ENCODE measurements at regions not wholly inside any gene's neighbourhood (a gene's known extent, or its start where the extent isn't known, plus 50 kb on each side); places are given as distances from the start of the nearest gene placed in this dataset.
A peak's percentile ranks its signal among the peaks of the same experiment; 100 is the strongest.

DNA sequence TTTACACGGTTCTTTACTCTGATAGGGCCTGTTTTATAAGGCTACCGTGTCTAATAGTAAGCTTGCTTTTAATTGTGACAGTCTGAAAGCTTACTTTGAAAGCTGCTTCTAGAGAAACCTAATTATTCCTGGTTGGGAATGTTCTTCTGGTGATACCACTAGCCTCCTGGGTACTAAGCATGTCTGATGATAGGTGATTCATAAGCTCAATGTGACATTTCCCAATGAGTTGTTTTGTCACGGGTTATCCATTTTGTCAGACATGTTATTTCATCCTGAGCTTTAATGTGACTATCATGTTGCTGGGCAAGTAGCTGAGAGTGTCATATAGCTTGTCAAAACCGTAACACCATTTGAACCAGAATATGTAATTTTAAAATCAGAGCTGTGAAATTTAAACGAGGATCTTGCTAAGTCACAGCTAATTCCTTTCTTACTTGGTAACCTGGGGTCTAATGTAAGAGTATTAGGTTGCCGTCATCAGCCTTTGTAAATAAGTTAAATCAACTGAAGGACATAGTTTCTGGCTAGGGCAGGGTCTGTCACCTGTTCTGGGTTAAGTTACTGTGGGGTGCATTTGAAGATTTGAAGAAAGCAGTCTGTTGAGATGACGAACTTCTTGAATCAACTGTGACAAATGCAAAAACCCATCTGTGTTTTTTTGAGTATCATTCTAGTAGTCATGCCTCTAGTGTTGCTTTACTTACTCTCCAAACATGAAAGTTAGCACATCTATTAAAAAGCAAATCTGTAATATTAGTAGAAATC is 529.2 kb downstream of the USP25 start:
- no peaks in the 10 kb centered on the region for H3K4me1 ChIP-seq
- no peaks in the 10 kb centered on the region for H3K9me3 ChIP-seq
- 93% methylated on average over 7 of the region's 7 CpGs for WGBS
- no peak for DNase-seq (ENCODE audit: low spot score in 2 of 2)
- H3K27me3 ChIP-seq: no peaks in the 10 kb centered on the region
- no peak for TF ChIP-seq EP300 (IDR thresholded peaks at IDR 0.05)
- no peak for TF ChIP-seq POLR2AphosphoS5 (IDR thresholded peaks at IDR 0.05)
- TF ChIP-seq, protein P1, sequence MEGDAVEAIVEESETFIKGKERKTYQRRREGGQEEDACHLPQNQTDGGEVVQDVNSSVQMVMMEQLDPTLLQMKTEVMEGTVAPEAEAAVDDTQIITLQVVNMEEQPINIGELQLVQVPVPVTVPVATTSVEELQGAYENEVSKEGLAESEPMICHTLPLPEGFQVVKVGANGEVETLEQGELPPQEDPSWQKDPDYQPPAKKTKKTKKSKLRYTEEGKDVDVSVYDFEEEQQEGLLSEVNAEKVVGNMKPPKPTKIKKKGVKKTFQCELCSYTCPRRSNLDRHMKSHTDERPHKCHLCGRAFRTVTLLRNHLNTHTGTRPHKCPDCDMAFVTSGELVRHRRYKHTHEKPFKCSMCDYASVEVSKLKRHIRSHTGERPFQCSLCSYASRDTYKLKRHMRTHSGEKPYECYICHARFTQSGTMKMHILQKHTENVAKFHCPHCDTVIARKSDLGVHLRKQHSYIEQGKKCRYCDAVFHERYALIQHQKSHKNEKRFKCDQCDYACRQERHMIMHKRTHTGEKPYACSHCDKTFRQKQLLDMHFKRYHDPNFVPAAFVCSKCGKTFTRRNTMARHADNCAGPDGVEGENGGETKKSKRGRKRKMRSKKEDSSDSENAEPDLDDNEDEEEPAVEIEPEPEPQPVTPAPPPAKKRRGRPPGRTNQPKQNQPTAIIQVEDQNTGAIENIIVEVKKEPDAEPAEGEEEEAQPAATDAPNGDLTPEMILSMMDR (IDR thresholded peaks at IDR 0.05): no peak
- no peak for TF ChIP-seq POLR2A (IDR thresholded peaks at IDR 0.05)
- H3K27ac ChIP-seq: no peak overlapping the region
- no peaks in the 10 kb centered on the region for H3K36me3 ChIP-seq
- no peak overlapping the region for H3K4me3 ChIP-seq

DNA sequence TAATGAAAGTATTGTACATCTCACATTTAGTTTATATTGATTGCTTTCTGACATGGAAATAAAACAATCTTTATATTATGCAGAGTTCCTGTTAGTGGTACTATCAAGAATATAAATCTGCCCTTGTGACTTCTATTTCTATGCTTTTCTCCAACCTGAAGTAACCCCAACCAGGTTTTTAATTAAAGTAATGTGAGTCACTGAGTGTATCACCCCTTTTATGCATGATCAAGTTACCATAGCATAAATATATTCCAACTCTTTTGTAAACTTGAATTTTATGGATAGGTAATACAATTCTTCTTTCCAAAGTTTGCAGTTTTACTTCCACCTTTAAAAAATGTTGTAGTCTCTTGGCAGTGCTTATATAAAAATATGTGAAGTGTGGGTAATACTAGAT is 532.3 kb downstream of the USP25 start:
- no peak for DNase-seq (ENCODE audit: low spot score in 2 of 2)
- Histone ChIP-seq H3K4me3 (no peak overlapping the region), H3K27ac (no peak overlapping the region), H3K9me3 (no peaks in the 10 kb centered on the region), H3K4me1 (no peaks in the 10 kb centered on the region), H3K36me3 (no peaks in the 10 kb centered on the region), H3K27me3 (no peaks in the 10 kb centered on the region)
- TF ChIP-seq, protein P1 (IDR thresholded peaks at IDR 0.05): no peak
- no peak for TF ChIP-seq POLR2A (IDR thresholded peaks at IDR 0.05)
- TF ChIP-seq EP300 (IDR thresholded peaks at IDR 0.05): no peak
- no peak for TF ChIP-seq POLR2AphosphoS5 (IDR thresholded peaks at IDR 0.05)

DNA sequence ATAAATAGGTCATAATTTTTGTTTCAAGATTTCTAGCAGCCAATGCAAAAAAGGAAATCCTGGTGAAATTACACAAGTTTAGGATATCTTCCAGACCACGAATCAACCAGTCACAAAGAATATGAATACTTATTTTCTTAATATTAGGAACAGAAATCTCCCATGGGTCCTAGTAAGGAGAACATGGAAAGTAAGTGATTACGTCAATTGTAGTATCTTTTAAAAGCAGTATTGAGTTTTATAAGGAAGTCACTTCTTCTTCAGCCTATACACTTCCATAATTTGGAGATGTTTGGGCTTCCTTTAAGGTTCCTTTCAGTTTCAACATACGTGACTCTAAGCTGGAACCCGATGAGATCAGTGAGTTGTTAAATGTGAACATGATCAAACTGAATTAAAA is 534.5 kb downstream of the USP25 start:
- H3K27me3 ChIP-seq: no peaks in the 10 kb centered on the region
- 49% methylated on average over 4 of the region's 4 CpGs for WGBS
- peak overlapping the region; percentile 25 for H3K27ac ChIP-seq
- no peak for DNase-seq (ENCODE audit: low spot score in 2 of 2)
- no peaks in the 10 kb centered on the region for H3K4me1 ChIP-seq
- no peaks in the 10 kb centered on the region for H3K9me3 ChIP-seq
- H3K4me3 ChIP-seq: peak overlapping the region; percentile 20
- no peak for TF ChIP-seq POLR2A (IDR thresholded peaks at IDR 0.05)
- TF ChIP-seq, protein P1 (IDR thresholded peaks at IDR 0.05): no peak
- TF ChIP-seq EP300 (IDR thresholded peaks at IDR 0.05): no peak
- no peak for TF ChIP-seq POLR2AphosphoS5 (IDR thresholded peaks at IDR 0.05)
- H3K36me3 ChIP-seq: no peaks in the 10 kb centered on the region

DNA sequence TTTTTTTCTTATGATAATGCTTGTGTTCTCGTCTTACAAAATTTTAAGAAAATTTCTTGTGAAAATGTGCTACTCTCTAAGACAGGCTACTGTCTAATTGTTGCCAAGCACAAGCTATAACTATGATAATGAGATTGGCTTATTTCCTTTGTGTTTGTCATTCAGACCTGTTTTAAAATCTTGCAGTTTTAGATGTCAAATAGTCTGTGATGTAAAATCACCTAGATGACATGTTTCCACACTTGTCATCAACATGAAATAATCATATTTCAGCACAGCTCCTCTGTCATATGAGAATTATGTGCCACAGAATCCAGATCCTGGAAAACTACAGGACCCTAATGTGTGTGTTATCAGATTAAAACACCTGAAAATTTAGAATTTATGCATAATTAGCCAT is 539.7 kb downstream of the USP25 start:
- Histone ChIP-seq H3K4me1 (no peaks in the 10 kb centered on the region), H3K36me3 (no peaks in the 10 kb centered on the region), H3K9me3 (no peaks in the 10 kb centered on the region), H3K4me3 (no peak overlapping the region), H3K27ac (no peak overlapping the region), H3K27me3 (no peaks in the 10 kb centered on the region)
- no peak for DNase-seq (ENCODE audit: low spot score in 2 of 2)
- 91% methylated on average over 1 of the region's 1 CpG for WGBS
- TF ChIP-seq, protein P1 (IDR thresholded peaks at IDR 0.05): no peak
- TF ChIP-seq EP300 (IDR thresholded peaks at IDR 0.05) (no peak), POLR2AphosphoS5 (IDR thresholded peaks at IDR 0.05) (no peak), POLR2A (IDR thresholded peaks at IDR 0.05) (no peak)

DNA sequence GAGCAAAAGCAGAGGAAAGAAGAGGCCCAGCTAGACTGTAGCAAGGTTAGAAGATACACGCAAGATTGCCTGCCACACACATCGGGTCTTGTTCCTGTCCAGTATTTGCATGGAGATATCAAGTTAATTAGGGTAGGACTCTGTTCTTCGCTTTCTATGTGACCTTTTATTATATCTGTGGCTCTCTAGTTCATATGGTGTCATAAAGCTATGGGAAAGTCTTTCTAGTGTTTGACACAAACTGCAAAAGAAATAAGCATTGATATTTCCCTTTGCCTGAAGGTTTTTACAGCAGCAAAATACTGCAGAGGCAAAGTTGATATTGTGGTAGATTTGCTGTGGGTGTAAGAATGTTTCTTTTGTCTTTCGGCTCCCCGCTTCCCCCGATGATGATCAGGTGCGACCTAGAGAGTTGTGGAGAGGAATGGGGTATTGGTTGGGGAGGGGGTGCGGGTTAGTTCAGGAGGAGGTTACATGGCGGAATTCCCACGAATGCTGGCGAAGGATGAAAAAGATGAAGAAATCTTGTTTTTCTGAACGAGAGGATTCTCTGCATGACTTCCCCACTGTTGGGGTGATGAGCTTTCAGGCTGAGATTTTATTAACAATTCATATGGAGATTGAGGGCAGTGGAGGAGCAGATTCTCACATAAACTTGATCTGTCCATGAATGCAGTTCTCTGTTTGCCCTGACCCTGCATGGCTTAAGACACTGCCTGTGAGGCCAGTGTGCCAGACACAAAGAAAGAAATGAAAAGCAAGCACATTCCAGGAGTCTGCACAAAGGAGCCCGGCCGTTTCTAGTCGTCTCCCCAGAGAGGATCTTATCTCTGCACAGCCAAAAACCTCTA is 550.2 kb downstream of the USP25 start:
- TF ChIP-seq EP300 (IDR thresholded peaks at IDR 0.05) (no peak), POLR2AphosphoS5 (IDR thresholded peaks at IDR 0.05) (no peak), POLR2A (IDR thresholded peaks at IDR 0.05) (no peak)
- TF ChIP-seq, protein P1 (IDR thresholded peaks at IDR 0.05): no peak
- Histone ChIP-seq H3K4me1 (peaks cover 3% of the 10 kb centered on the region), H3K4me3 (peak overlapping the region; percentile 38), H3K36me3 (no peaks in the 10 kb centered on the region), H3K27ac (peak overlapping the region; percentile 67), H3K27me3 (no peaks in the 10 kb centered on the region), H3K9me3 (no peaks in the 10 kb centered on the region)
- no peak for DNase-seq (ENCODE audit: low spot score in 2 of 2)
- 44% methylated on average over 15 of the region's 15 CpGs for WGBS

Measured in suprapubic skin (tissue), 4 donors.